Fibroblast of lung (primary cell): ENCODE measurements at regions not wholly inside any gene's neighbourhood (a gene's known extent, or its start where the extent isn't known, plus 50 kb on each side); places are given as distances from the start of the nearest gene placed in this dataset.

ENCODE experiments used
- CTCF ChIP-seq, 2 donors: IDR thresholded peaks in 1 of 2; conservative IDR thresholded peaks in 1 of 2; 1 replicate in 1 of 2; 2 replicates in 1 of 2; pipeline ENCODE4 v1.5.1; 2011 to 2012; ENCODE audit warnings: low read length in 2 of 2, control low read depth in 1 of 2, inconsistent platforms in 1 of 2, low read depth in 1 of 2, mild to moderate bottlenecking in 1 of 2
- EZH2 ChIP-seq: IDR thresholded peaks from 2 replicates; pipeline ENCODE4 v1.5.1; 2012; ENCODE audit warnings: low read length, control low read depth, mild to moderate bottlenecking; ENCODE audit errors: missing control alignments

GRCh38 chr10:34906067-34906965 lies 91.2 kb upstream of the PARD3 start:
- no peak for TF ChIP-seq CTCF (conservative IDR thresholded peaks at IDR 0.05 in 1 of 2, IDR thresholded peaks at IDR 0.05 in 1 of 2; ENCODE audit: low read depth in 1 of 2, low read length in 2 of 2)
- no peak for TF ChIP-seq EZH2
